ENCODE measurements at regions not wholly inside any gene's neighbourhood (a gene's known extent, or its start where the extent isn't known, plus 50 kb on each side); places are given as distances from the start of the nearest gene placed in this dataset.

GRCh38 chr12:125892276-125892675 is 827.0 kb downstream of the AACS start:
- H3K4me1 ChIP-seq (ENCODE audit: insufficient read depth, low read length): no peaks in the 10 kb centered on the region
- H3K36me3 ChIP-seq (ENCODE audit: insufficient read depth, low read length): no peaks in the 10 kb centered on the region
- H2AFZ ChIP-seq (ENCODE audit: low read depth, low read length): no peak overlapping the region
- H3K4me3 ChIP-seq (ENCODE audit: low read length): no peak overlapping the region
- no peaks in the 10 kb centered on the region for H3K9me3 ChIP-seq (ENCODE audit: low read length)
- H3K27me3 ChIP-seq (ENCODE audit: insufficient read depth, low read length): no peaks in the 10 kb centered on the region

- no peaks in the 10 kb centered on the region for H3K4me1 ChIP-seq (ENCODE audit: insufficient read depth, low read length)
- H2AFZ ChIP-seq (ENCODE audit: low read depth, low read length): no peak overlapping the region
- H3K36me3 ChIP-seq (ENCODE audit: insufficient read depth, low read length): no peaks in the 10 kb centered on the region
- no peaks in the 10 kb centered on the region for H3K27me3 ChIP-seq (ENCODE audit: insufficient read depth, low read length)
- no peaks in the 10 kb centered on the region for H3K9me3 ChIP-seq (ENCODE audit: low read length)
- no peak overlapping the region for H3K4me3 ChIP-seq (ENCODE audit: low read length)
These were observed 837.8 kb downstream of the AACS start for GRCh38 chr12:125902991-125903390.

GRCh38 chr12:125907351-125907750 is 842.1 kb downstream of the AACS start:
- H3K9me3 ChIP-seq (ENCODE audit: low read length): no peaks in the 10 kb centered on the region
- H3K36me3 ChIP-seq (ENCODE audit: insufficient read depth, low read length): no peaks in the 10 kb centered on the region
- no peak overlapping the region for H3K4me3 ChIP-seq (ENCODE audit: low read length)
- H3K27me3 ChIP-seq (ENCODE audit: insufficient read depth, low read length): no peaks in the 10 kb centered on the region
- H2AFZ ChIP-seq (ENCODE audit: low read depth, low read length): no peak overlapping the region
- H3K4me1 ChIP-seq (ENCODE audit: insufficient read depth, low read length): no peaks in the 10 kb centered on the region

GRCh38 chr12:125919856-125920470 is 854.7 kb downstream of the AACS start:
- H2AFZ ChIP-seq (ENCODE audit: low read depth, low read length): no peak overlapping the region
- peaks cover 2% of the 10 kb centered on the region for H3K27me3 ChIP-seq (ENCODE audit: insufficient read depth, low read length)
- no peaks in the 10 kb centered on the region for H3K9me3 ChIP-seq (ENCODE audit: low read length)
- H3K4me3 ChIP-seq (ENCODE audit: low read length): no peak overlapping the region
- no peaks in the 10 kb centered on the region for H3K36me3 ChIP-seq (ENCODE audit: insufficient read depth, low read length)
- no peaks in the 10 kb centered on the region for H3K4me1 ChIP-seq (ENCODE audit: insufficient read depth, low read length)

GRCh38 chr12:125922330-125922729 is 857.1 kb downstream of the AACS start:
- Histone ChIP-seq H2AFZ (ENCODE audit: low read depth, low read length) (no peak overlapping the region), H3K36me3 (ENCODE audit: insufficient read depth, low read length) (no peaks in the 10 kb centered on the region), H3K4me1 (ENCODE audit: insufficient read depth, low read length) (no peaks in the 10 kb centered on the region), H3K27me3 (ENCODE audit: insufficient read depth, low read length) (peaks cover 2% of the 10 kb centered on the region), H3K4me3 (ENCODE audit: low read length) (no peak overlapping the region), H3K9me3 (ENCODE audit: low read length) (no peaks in the 10 kb centered on the region)

- no peak overlapping the region for H2AFZ ChIP-seq (ENCODE audit: low read depth, low read length)
- no peaks in the 10 kb centered on the region for H3K4me1 ChIP-seq (ENCODE audit: insufficient read depth, low read length)
- no peak overlapping the region for H3K4me3 ChIP-seq (ENCODE audit: low read length)
- no peaks in the 10 kb centered on the region for H3K36me3 ChIP-seq (ENCODE audit: insufficient read depth, low read length)
- H3K9me3 ChIP-seq (ENCODE audit: low read length): no peaks in the 10 kb centered on the region
- no peaks in the 10 kb centered on the region for H3K27me3 ChIP-seq (ENCODE audit: insufficient read depth, low read length)
These were observed 871.3 kb downstream of the AACS start for GRCh38 chr12:125936502-125936901.

- Histone ChIP-seq H3K4me3 (ENCODE audit: low read length) (no peak overlapping the region), H3K27me3 (ENCODE audit: insufficient read depth, low read length) (no peaks in the 10 kb centered on the region), H2AFZ (ENCODE audit: low read depth, low read length) (no peak overlapping the region), H3K4me1 (ENCODE audit: insufficient read depth, low read length) (no peaks in the 10 kb centered on the region), H3K9me3 (ENCODE audit: low read length) (no peaks in the 10 kb centered on the region), H3K36me3 (ENCODE audit: insufficient read depth, low read length) (no peaks in the 10 kb centered on the region)
These were observed 879.2 kb downstream of the AACS start for GRCh38 chr12:125944446-125944845.

- Histone ChIP-seq H2AFZ (ENCODE audit: low read depth, low read length) (no peak overlapping the region), H3K27me3 (ENCODE audit: insufficient read depth, low read length) (no peaks in the 10 kb centered on the region), H3K36me3 (ENCODE audit: insufficient read depth, low read length) (no peaks in the 10 kb centered on the region), H3K9me3 (ENCODE audit: low read length) (no peaks in the 10 kb centered on the region), H3K4me3 (ENCODE audit: low read length) (no peak overlapping the region), H3K4me1 (ENCODE audit: insufficient read depth, low read length) (no peaks in the 10 kb centered on the region)
These were observed 884.2 kb downstream of the AACS start for GRCh38 chr12:125949471-125949870.

GRCh38 chr12:125954362-125954761 is 889.1 kb downstream of the AACS start:
- H3K4me1 ChIP-seq (ENCODE audit: insufficient read depth, low read length): no peaks in the 10 kb centered on the region
- H3K36me3 ChIP-seq (ENCODE audit: insufficient read depth, low read length): no peaks in the 10 kb centered on the region
- no peaks in the 10 kb centered on the region for H3K27me3 ChIP-seq (ENCODE audit: insufficient read depth, low read length)
- H3K4me3 ChIP-seq (ENCODE audit: low read length): no peak overlapping the region
- no peak overlapping the region for H2AFZ ChIP-seq (ENCODE audit: low read depth, low read length)
- H3K9me3 ChIP-seq (ENCODE audit: low read length): no peaks in the 10 kb centered on the region

- Histone ChIP-seq H3K4me1 (ENCODE audit: insufficient read depth, low read length) (no peaks in the 10 kb centered on the region), H3K9me3 (ENCODE audit: low read length) (no peaks in the 10 kb centered on the region), H3K36me3 (ENCODE audit: insufficient read depth, low read length) (no peaks in the 10 kb centered on the region), H3K4me3 (ENCODE audit: low read length) (no peak overlapping the region), H3K27me3 (ENCODE audit: insufficient read depth, low read length) (no peaks in the 10 kb centered on the region), H2AFZ (ENCODE audit: low read depth, low read length) (no peak overlapping the region)
These were observed 891.0 kb downstream of the AACS start for GRCh38 chr12:125956186-125956585.

GRCh38 chr12:125966641-125967040 is 901.4 kb downstream of the AACS start:
- H3K9me3 ChIP-seq (ENCODE audit: low read length): no peaks in the 10 kb centered on the region
- no peaks in the 10 kb centered on the region for H3K27me3 ChIP-seq (ENCODE audit: insufficient read depth, low read length)
- no peaks in the 10 kb centered on the region for H3K36me3 ChIP-seq (ENCODE audit: insufficient read depth, low read length)

GRCh38 chr12:125968413-125968812 is 903.2 kb downstream of the AACS start:
- no peaks in the 10 kb centered on the region for H3K36me3 ChIP-seq (ENCODE audit: insufficient read depth, low read length)
- no peaks in the 10 kb centered on the region for H3K27me3 ChIP-seq (ENCODE audit: insufficient read depth, low read length)
- no peaks in the 10 kb centered on the region for H3K9me3 ChIP-seq (ENCODE audit: low read length)
- no peak overlapping the region for H3K4me3 ChIP-seq (ENCODE audit: low read length)
- no peak overlapping the region for H2AFZ ChIP-seq (ENCODE audit: low read depth, low read length)
- H3K4me1 ChIP-seq (ENCODE audit: insufficient read depth, low read length): no peaks in the 10 kb centered on the region

More at GRCh38 chr12:125966641-125967040, 901.4 kb downstream of the AACS start:
- Histone ChIP-seq H2AFZ (ENCODE audit: low read depth, low read length) (no peak overlapping the region), H3K4me3 (ENCODE audit: low read length) (no peak overlapping the region), H3K4me1 (ENCODE audit: insufficient read depth, low read length) (no peaks in the 10 kb centered on the region)

GRCh38 chr12:125971981-125972380 is 906.7 kb downstream of the AACS start:
- Histone ChIP-seq H3K4me3 (ENCODE audit: low read length) (no peak overlapping the region), H3K9me3 (ENCODE audit: low read length) (no peaks in the 10 kb centered on the region), H2AFZ (ENCODE audit: low read depth, low read length) (no peak overlapping the region), H3K4me1 (ENCODE audit: insufficient read depth, low read length) (no peaks in the 10 kb centered on the region), H3K27me3 (ENCODE audit: insufficient read depth, low read length) (no peaks in the 10 kb centered on the region), H3K36me3 (ENCODE audit: insufficient read depth, low read length) (no peaks in the 10 kb centered on the region)

GRCh38 chr12:125978286-125978685 is 913.1 kb downstream of the AACS start:
- Histone ChIP-seq H3K4me3 (ENCODE audit: low read length) (no peak overlapping the region), H3K27me3 (ENCODE audit: insufficient read depth, low read length) (peaks cover 3% of the 10 kb centered on the region), H3K36me3 (ENCODE audit: insufficient read depth, low read length) (no peaks in the 10 kb centered on the region), H3K9me3 (ENCODE audit: low read length) (no peaks in the 10 kb centered on the region), H2AFZ (ENCODE audit: low read depth, low read length) (no peak overlapping the region), H3K4me1 (ENCODE audit: insufficient read depth, low read length) (no peaks in the 10 kb centered on the region)
